ENCODE measurements at regions not wholly inside any gene's neighbourhood (a gene's known extent, or its start where the extent isn't known, plus 50 kb on each side); places are given as distances from the start of the nearest gene placed in this dataset.

- DNase-seq = no peak
Measured at GRCh38 chr6:134378426-134378825, 60.5 kb upstream of the SGK1 start.

- DNase-seq = no peak
Measured at GRCh38 chr6:134376785-134377184, 58.9 kb upstream of the SGK1 start.

- no peak for DNase-seq
Measured at GRCh38 chr6:134375220-134375580, 57.3 kb upstream of the SGK1 start.

GRCh38 chr6:134374491-134375219, 56.7 kb upstream of the SGK1 start:
- no peak for DNase-seq

- no peak for DNase-seq
Measured at GRCh38 chr6:134373993-134374392, 56.1 kb upstream of the SGK1 start.

- peak; percentile 49 for DNase-seq
Measured at GRCh38 chr6:134373282-134373922, 55.5 kb upstream of the SGK1 start.

- DNase-seq = no peak
Measured at GRCh38 chr6:134372603-134373281, 54.8 kb upstream of the SGK1 start.

- DNase-seq = no peak
Measured at GRCh38 chr6:134368670-134369069, 50.8 kb upstream of the SGK1 start.

All from RPMI8226 (cell line).